SK-N-SH (cell line): ENCODE measurements at regions not wholly inside any gene's neighbourhood (a gene's known extent, or its start where the extent isn't known, plus 50 kb on each side); places are given as distances from the start of the nearest gene placed in this dataset.

Experiments used
- CTCF ChIA-PET: fragments of 300-600, 350-600 bp; formaldehyde crosslinking; extraction: SDS; loops from one replicate; lab custom pipeline; 2021; lab: Yijun Ruan, JAX
- POLR2A ChIA-PET: fragments of 350-600 bp; sonication (Branson Sonifier 250); formaldehyde crosslinking; extraction: SDS; loops from one replicate; lab custom pipeline; 2020; ENCODE audit warnings: antibody characterized with exemption, inconsistent platforms; lab: Yijun Ruan, JAX
- DNase-seq: peaks from one replicate; pipeline ENCODE4 v3.0.0; 2012
- H2AFZ ChIP-seq: fragments of 200-600 bp; sonication (generic); 2 replicates; pipeline ENCODE4 v1.8.1; 2016; ENCODE audit warnings: antibody characterized with exemption, mild to moderate bottlenecking, low read depth
- H3F3A ChIP-seq: fragments of 200-600 bp; sonication (generic); replicated peaks from 2 replicates; pipeline ENCODE3; 2016; ENCODE audit warnings: antibody characterized with exemption, mild to moderate bottlenecking; ENCODE audit not compliant: insufficient read depth
- H3K27ac ChIP-seq, 2 experiments: fragments of 200-500 bp in 1 of 2; fragments of 200-600 bp in 1 of 2; sonication (Bioruptor generic) in 1 of 2; sonication (generic), shearing (Covaris generic) in 1 of 2; 2 replicates each; pipeline versions ENCODE4 v1.5.1 to v1.6.1; 2014 to 2016; ENCODE audit warnings: low read depth in 2 of 2, inconsistent platforms in 1 of 2, low read length in 1 of 2, mild to moderate bottlenecking in 1 of 2, mixed read lengths in 1 of 2
- H3K27me3 ChIP-seq: fragments of 200-600 bp; sonication (generic), shearing (Covaris generic); 2 replicates; pipeline ENCODE4 v1.6.1; 2016; ENCODE audit warnings: mixed run types; ENCODE audit not compliant: insufficient read depth
- H3K36me3 ChIP-seq, 2 experiments: fragments of 200-500 bp in 1 of 2; fragments of 200-600 bp in 1 of 2; sonication (Bioruptor generic) in 1 of 2; sonication (generic) in 1 of 2; replicated peaks in 1 of 2; 2 replicates each; pipeline versions ENCODE3 to v1.5.1; 2014 to 2016; ENCODE audit warnings: low read length in 1 of 2, mild to moderate bottlenecking in 1 of 2; ENCODE audit not compliant: insufficient read depth in 2 of 2, control insufficient read depth in 1 of 2
- H3K4me1 ChIP-seq, 2 experiments: fragments of 200-500 bp in 1 of 2; fragments of 200-600 bp in 1 of 2; sonication (Bioruptor generic) in 1 of 2; sonication (generic), shearing (Covaris generic) in 1 of 2; 2 replicates each; pipeline versions ENCODE4 v1.5.1 to v1.6.1; 2014 to 2016; ENCODE audit warnings: low read depth in 1 of 2, low read length in 1 of 2, mixed run types in 1 of 2; ENCODE audit not compliant: insufficient read depth in 2 of 2, control insufficient read depth in 1 of 2
- H3K4me2 ChIP-seq: fragments of 200-600 bp; sonication (generic), shearing (Covaris generic); 2 replicates; pipeline ENCODE4 v1.6.1; 2017; ENCODE audit warnings: mixed run types
- H3K4me3 ChIP-seq, 2 experiments: fragments of 200-500 bp in 1 of 2; fragments of 200-600 bp in 1 of 2; sonication (Bioruptor generic) in 1 of 2; sonication (generic), shearing (Covaris generic) in 1 of 2; 2 replicates each; pipeline versions ENCODE4 v1.5.1 to v1.8.1; 2014 to 2016; ENCODE audit warnings: low read depth in 2 of 2, inconsistent platforms in 1 of 2, low read length in 1 of 2, mild to moderate bottlenecking in 1 of 2, mixed read lengths in 1 of 2, moderate library complexity in 1 of 2
- H3K79me2 ChIP-seq: fragments of 200-600 bp; sonication (generic); 2 replicates; pipeline ENCODE4 v1.8.1; 2017; ENCODE audit warnings: mild to moderate bottlenecking; ENCODE audit not compliant: insufficient read depth
- H3K9ac ChIP-seq: fragments of 200-600 bp; sonication (generic); 2 replicates; pipeline ENCODE4 v1.6.1; 2017; ENCODE audit warnings: mixed run types
- H3K9me2 ChIP-seq: fragments of 200-600 bp; sonication (generic); 2 replicates; pipeline ENCODE4 v1.6.1; 2017; ENCODE audit warnings: mixed run types
- H3K9me3 ChIP-seq: fragments of 200-600 bp; sonication (generic); 2 replicates; pipeline ENCODE4 v1.6.1; 2017; ENCODE audit warnings: mixed run types, mild to moderate bottlenecking, moderate library complexity
- H4K20me1 ChIP-seq: fragments of 200-600 bp; sonication (generic); 2 replicates; pipeline ENCODE4 v1.6.1; 2017; ENCODE audit warnings: mild to moderate bottlenecking, mixed run types; ENCODE audit not compliant: insufficient read depth
- EP300 ChIP-seq, 2 experiments: IDR thresholded peaks; 2 replicates each; pipeline versions ENCODE4 v1.4.0 to v1.6.1; 2012; ENCODE audit warnings: borderline replicate concordance in 1 of 2, low read depth in 1 of 2, low read length in 1 of 2
- EZH2phosphoT487 ChIP-seq: fragments of 200-600 bp; sonication (generic); IDR thresholded peaks from 2 replicates; pipeline ENCODE4 v1.6.1; 2017; ENCODE audit warnings: low read depth, mixed run types, mild to moderate bottlenecking, antibody characterized with exemption, moderate library complexity, borderline replicate concordance
- GATA2 ChIP-seq: sonication (generic); formaldehyde crosslinking; IDR thresholded peaks from 2 replicates; pipeline ENCODE4 v1.5.0; 2020; ENCODE audit warnings: mild to moderate bottlenecking, missing genetic modification reagents
- JUND ChIP-seq: IDR thresholded peaks from 2 replicates; pipeline ENCODE4 v1.4.0; 2012
- MEF2A ChIP-seq: IDR thresholded peaks from 2 replicates; pipeline ENCODE4 v1.4.0; 2012; ENCODE audit warnings: low read depth, borderline replicate concordance
- NFIC ChIP-seq: IDR thresholded peaks from 2 replicates; pipeline ENCODE4 v1.4.0; 2012; ENCODE audit warnings: borderline replicate concordance
- POLR2AphosphoS5 ChIP-seq: IDR thresholded peaks from 2 replicates; pipeline ENCODE4 v1.6.1; 2012; ENCODE audit warnings: low read depth, low read length
- RAD21 ChIP-seq: IDR thresholded peaks from 2 replicates; pipeline ENCODE4 v1.6.1; 2012; ENCODE audit warnings: mild to moderate bottlenecking, low read length
- RXRA ChIP-seq: IDR thresholded peaks from 2 replicates; pipeline ENCODE4 v1.4.0; 2012; ENCODE audit warnings: low read depth, mild to moderate bottlenecking, borderline replicate concordance
- SIN3A ChIP-seq: IDR thresholded peaks from 2 replicates; pipeline ENCODE4 v1.6.1; 2012; ENCODE audit warnings: low read depth, mild to moderate bottlenecking, low read length, moderate library complexity, borderline replicate concordance
- SMC3 ChIP-seq: IDR thresholded peaks from 2 replicates; pipeline ENCODE4 v1.6.1; 2012; ENCODE audit warnings: low read depth, low read length, improper control_type of control experiment
- TCF12 ChIP-seq: IDR thresholded peaks from 2 replicates; pipeline ENCODE4 v1.4.0; 2012
- TEAD4 ChIP-seq: IDR thresholded peaks from 2 replicates; pipeline ENCODE4 v1.4.0; 2012; ENCODE audit warnings: mild to moderate bottlenecking, borderline replicate concordance; ENCODE audit not compliant: insufficient read depth
- YY1 ChIP-seq: IDR thresholded peaks from 2 replicates; pipeline ENCODE4 v1.4.0; 2012; ENCODE audit warnings: low read depth, mild to moderate bottlenecking
- WGBS: methylation state at CpG from one replicate; pipeline ENCODE4 v1.1.6; 2017; ENCODE audit warnings: low lambda C conversion rate; 5-methylcytosine and 5-hydroxymethylcytosine counted together
- TF ChIP-seq, protein P1 (sequence below): fragments of 200-600 bp; sonication (generic); IDR thresholded peaks from 2 replicates; pipeline ENCODE4 v1.6.1; 2017; ENCODE audit warnings: antibody characterized with exemption, mild to moderate bottlenecking, moderate library complexity
- TF ChIP-seq, protein P2 (sequence below): IDR thresholded peaks from 2 replicates; pipeline ENCODE4 v1.4.0; 2012; ENCODE audit warnings: low read depth
- TF ChIP-seq, protein P3 (sequence below): IDR thresholded peaks from 2 replicates; pipeline ENCODE4 v1.4.0; 2012; ENCODE audit warnings: low read depth, borderline replicate concordance
- TF ChIP-seq, protein P4 (sequence below): IDR thresholded peaks from 2 replicates; pipeline ENCODE4 v1.4.0; 2012; ENCODE audit warnings: low read depth, borderline replicate concordance
- TF ChIP-seq, protein P5 (sequence below): fragments of 150-350 bp; IDR thresholded peaks from 2 replicates; pipeline ENCODE4 v1.6.1; 2016; ENCODE audit warnings: mild to moderate bottlenecking, low read depth, low read length
- TF ChIP-seq, protein P6 (sequence below): IDR thresholded peaks from 2 replicates; pipeline ENCODE4 v1.6.1; 2012; ENCODE audit warnings: mild to moderate bottlenecking, low read depth, low read length, moderate library complexity

DNA sequence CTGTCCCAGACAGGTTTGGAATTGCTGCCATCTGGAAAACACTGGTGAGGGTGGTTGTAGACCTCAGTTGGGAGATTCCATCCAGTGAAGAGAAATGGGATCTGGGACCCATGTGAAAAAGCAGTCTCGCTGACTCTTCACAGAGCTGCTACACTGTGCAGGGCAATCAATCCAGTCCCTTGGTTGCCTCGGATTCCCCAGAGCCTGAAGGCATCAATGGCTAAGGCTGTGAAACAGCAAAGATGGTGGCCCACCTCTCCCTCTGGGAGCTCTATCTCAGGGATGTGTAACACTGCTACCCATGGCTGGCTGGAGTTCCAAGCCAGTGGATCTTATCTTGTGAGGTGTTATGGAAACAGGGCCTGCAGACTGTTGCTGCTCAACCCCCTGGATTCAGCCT lies 256.1 kb downstream of the TMEM38B start:
- no peaks in the 10 kb centered on the region for H3K79me2 ChIP-seq
- TF ChIP-seq, protein P1, sequence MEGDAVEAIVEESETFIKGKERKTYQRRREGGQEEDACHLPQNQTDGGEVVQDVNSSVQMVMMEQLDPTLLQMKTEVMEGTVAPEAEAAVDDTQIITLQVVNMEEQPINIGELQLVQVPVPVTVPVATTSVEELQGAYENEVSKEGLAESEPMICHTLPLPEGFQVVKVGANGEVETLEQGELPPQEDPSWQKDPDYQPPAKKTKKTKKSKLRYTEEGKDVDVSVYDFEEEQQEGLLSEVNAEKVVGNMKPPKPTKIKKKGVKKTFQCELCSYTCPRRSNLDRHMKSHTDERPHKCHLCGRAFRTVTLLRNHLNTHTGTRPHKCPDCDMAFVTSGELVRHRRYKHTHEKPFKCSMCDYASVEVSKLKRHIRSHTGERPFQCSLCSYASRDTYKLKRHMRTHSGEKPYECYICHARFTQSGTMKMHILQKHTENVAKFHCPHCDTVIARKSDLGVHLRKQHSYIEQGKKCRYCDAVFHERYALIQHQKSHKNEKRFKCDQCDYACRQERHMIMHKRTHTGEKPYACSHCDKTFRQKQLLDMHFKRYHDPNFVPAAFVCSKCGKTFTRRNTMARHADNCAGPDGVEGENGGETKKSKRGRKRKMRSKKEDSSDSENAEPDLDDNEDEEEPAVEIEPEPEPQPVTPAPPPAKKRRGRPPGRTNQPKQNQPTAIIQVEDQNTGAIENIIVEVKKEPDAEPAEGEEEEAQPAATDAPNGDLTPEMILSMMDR: no peak
- TF ChIP-seq EZH2phosphoT487: no peak
- TF ChIP-seq GATA2 (CRISPR knock-in tag): no peak
- TF ChIP-seq, protein P2, sequence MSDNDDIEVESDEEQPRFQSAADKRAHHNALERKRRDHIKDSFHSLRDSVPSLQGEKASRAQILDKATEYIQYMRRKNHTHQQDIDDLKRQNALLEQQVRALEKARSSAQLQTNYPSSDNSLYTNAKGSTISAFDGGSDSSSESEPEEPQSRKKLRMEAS: no peak
- TF ChIP-seq RAD21: no peak
- TF ChIP-seq, protein P3, sequence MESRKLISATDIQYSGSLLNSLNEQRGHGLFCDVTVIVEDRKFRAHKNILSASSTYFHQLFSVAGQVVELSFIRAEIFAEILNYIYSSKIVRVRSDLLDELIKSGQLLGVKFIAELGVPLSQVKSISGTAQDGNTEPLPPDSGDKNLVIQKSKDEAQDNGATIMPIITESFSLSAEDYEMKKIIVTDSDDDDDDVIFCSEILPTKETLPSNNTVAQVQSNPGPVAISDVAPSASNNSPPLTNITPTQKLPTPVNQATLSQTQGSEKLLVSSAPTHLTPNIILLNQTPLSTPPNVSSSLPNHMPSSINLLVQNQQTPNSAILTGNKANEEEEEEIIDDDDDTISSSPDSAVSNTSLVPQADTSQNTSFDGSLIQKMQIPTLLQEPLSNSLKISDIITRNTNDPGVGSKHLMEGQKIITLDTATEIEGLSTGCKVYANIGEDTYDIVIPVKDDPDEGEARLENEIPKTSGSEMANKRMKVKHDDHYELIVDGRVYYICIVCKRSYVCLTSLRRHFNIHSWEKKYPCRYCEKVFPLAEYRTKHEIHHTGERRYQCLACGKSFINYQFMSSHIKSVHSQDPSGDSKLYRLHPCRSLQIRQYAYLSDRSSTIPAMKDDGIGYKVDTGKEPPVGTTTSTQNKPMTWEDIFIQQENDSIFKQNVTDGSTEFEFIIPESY: no peak
- no peak for TF ChIP-seq YY1
- no peak for TF ChIP-seq EP300 (IDR thresholded peaks at IDR 0.05; ENCODE audit: borderline replicate concordance in 1 of 2, low read depth in 1 of 2, low read length in 1 of 2)
- TF ChIP-seq TCF12: no peak
- no peak for TF ChIP-seq RXRA
- no peak for TF ChIP-seq SIN3A
- TF ChIP-seq NFIC: no peak
- TF ChIP-seq, protein P4, sequence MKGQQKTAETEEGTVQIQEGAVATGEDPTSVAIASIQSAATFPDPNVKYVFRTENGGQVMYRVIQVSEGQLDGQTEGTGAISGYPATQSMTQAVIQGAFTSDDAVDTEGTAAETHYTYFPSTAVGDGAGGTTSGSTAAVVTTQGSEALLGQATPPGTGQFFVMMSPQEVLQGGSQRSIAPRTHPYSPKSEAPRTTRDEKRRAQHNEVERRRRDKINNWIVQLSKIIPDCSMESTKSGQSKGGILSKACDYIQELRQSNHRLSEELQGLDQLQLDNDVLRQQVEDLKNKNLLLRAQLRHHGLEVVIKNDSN: no peak
- no peak for TF ChIP-seq TEAD4
- TF ChIP-seq, protein P5, sequence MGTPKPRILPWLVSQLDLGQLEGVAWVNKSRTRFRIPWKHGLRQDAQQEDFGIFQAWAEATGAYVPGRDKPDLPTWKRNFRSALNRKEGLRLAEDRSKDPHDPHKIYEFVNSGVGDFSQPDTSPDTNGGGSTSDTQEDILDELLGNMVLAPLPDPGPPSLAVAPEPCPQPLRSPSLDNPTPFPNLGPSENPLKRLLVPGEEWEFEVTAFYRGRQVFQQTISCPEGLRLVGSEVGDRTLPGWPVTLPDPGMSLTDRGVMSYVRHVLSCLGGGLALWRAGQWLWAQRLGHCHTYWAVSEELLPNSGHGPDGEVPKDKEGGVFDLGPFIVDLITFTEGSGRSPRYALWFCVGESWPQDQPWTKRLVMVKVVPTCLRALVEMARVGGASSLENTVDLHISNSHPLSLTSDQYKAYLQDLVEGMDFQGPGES: no peak
- TF ChIP-seq, protein P6, sequence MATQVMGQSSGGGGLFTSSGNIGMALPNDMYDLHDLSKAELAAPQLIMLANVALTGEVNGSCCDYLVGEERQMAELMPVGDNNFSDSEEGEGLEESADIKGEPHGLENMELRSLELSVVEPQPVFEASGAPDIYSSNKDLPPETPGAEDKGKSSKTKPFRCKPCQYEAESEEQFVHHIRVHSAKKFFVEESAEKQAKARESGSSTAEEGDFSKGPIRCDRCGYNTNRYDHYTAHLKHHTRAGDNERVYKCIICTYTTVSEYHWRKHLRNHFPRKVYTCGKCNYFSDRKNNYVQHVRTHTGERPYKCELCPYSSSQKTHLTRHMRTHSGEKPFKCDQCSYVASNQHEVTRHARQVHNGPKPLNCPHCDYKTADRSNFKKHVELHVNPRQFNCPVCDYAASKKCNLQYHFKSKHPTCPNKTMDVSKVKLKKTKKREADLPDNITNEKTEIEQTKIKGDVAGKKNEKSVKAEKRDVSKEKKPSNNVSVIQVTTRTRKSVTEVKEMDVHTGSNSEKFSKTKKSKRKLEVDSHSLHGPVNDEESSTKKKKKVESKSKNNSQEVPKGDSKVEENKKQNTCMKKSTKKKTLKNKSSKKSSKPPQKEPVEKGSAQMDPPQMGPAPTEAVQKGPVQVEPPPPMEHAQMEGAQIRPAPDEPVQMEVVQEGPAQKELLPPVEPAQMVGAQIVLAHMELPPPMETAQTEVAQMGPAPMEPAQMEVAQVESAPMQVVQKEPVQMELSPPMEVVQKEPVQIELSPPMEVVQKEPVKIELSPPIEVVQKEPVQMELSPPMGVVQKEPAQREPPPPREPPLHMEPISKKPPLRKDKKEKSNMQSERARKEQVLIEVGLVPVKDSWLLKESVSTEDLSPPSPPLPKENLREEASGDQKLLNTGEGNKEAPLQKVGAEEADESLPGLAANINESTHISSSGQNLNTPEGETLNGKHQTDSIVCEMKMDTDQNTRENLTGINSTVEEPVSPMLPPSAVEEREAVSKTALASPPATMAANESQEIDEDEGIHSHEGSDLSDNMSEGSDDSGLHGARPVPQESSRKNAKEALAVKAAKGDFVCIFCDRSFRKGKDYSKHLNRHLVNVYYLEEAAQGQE: no peak
- TF ChIP-seq POLR2AphosphoS5: no peak
- TF ChIP-seq JUND: no peak
- no peak for TF ChIP-seq MEF2A
- TF ChIP-seq SMC3: no peak
- H3K9me3 ChIP-seq: no peaks in the 10 kb centered on the region
- ChIA-PET CTCF (no interaction called here), POLR2A (no interaction called here)
- no peaks in the 10 kb centered on the region for H3K4me1 ChIP-seq
- no peak overlapping the region for H2AFZ ChIP-seq
- no peaks in the 10 kb centered on the region for H3K36me3 ChIP-seq
- no peak overlapping the region for H3K4me3 ChIP-seq
- H3K27me3 ChIP-seq: no peaks in the 10 kb centered on the region
- no peaks in the 10 kb centered on the region; the same call in 1 of the 2 replicates for H3K9me2 ChIP-seq
- no peaks in the 10 kb centered on the region for H3F3A ChIP-seq
- no peak overlapping the region for H3K4me2 ChIP-seq
- WGBS: 0% methylated on average over 2 of the region's 2 CpGs
- H3K9ac ChIP-seq: no peak overlapping the region
- DNase-seq: no peak
- H4K20me1 ChIP-seq: no peaks in the 10 kb centered on the region
- H3K27ac ChIP-seq: no peak overlapping the region
